GM21423 (cell line): ENCODE measurements at regions not wholly inside any gene's neighbourhood (a gene's known extent, or its start where the extent isn't known, plus 50 kb on each side); places are given as distances from the start of the nearest gene placed in this dataset.
A peak's percentile ranks its signal among the peaks of the same experiment; 100 is the strongest.

ENCODE experiments used
- ATAC-seq: cut with Tn5 transposase; IDR thresholded peaks from one replicate; pipeline ENCODE4 v1.9.1; 2021; ENCODE audit warnings: mild to moderate bottlenecking, moderate library complexity; ENCODE audit not compliant: unreplicated experiment

DNA sequence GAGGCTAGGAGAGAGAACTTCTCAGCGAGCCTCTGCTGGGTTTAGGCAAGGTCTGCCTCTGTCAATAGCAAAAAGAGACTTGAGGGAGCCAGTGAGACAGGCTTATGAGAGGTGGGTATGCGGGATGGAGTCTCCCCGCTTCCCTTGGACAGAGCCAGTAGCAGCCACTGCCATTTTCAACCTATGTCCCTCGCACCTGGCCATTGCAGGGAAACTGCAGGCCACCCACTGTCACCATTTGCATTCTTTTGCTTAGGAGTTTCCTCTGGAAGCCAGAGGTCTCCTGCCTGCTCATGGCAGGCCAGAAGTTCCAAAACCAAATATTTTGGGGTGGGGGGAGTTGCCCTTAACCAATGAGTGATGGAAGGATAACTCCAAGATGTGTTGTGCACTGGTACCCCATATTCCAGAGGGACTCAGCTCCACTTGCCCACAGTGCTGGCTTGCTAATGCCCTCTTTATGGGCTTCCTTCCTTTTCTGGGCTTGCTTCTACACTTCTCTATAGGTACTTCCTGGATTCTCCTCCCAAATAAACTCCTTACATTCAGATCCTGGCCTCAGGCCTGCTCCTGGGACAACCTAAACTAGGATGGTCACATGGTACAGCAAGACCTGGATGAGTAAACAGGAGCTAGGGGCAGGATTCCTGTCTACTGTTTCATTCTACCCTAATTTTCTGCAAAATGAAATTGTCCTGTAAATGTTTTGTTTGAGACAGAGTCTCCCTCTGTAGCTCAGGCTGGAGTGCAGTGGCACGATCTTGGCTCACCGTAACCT is 108.9 kb upstream of the PROK2 start:
- no peak for ATAC-seq

DNA sequence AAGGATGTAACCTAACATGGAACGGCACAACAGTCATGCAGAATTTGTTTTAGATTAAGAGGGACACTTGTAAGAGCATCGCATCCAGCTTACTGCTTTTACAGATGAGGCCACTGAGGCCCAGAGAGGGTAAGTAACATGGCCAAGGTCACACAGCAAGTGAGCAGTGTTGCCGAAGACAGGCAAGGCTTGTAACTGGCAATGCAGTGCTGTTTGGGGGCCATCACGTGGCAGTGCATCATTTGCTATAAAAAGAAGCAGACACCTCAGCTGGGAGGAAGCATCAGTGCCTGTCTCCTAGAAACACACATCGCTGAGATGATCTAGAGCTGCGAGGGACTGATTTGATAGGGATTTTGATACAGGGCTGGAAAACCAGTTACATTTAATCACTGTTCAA is 108.2 kb upstream of the PROK2 start:
- no peak for ATAC-seq

DNA sequence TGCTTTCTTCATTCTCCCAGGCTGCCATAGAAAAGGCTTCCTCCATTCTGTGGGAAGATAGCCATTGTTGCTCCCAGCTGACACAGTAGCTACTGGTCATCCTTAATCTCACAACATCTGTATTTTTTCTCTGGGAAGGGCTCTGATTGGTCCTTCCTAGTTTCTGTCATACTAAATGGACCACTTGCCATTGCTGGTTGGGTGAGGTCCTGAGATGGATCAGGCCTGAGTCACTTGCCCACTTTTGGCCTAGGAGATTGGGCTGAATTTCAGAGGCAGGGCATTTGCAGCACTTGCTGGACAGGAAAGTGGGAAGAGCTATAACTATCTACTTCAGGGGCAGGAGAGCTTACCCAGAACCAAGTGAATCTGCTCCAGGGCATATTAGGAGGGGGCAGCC is 106.5 kb upstream of the PROK2 start:
- ATAC-seq, result no peak

DNA sequence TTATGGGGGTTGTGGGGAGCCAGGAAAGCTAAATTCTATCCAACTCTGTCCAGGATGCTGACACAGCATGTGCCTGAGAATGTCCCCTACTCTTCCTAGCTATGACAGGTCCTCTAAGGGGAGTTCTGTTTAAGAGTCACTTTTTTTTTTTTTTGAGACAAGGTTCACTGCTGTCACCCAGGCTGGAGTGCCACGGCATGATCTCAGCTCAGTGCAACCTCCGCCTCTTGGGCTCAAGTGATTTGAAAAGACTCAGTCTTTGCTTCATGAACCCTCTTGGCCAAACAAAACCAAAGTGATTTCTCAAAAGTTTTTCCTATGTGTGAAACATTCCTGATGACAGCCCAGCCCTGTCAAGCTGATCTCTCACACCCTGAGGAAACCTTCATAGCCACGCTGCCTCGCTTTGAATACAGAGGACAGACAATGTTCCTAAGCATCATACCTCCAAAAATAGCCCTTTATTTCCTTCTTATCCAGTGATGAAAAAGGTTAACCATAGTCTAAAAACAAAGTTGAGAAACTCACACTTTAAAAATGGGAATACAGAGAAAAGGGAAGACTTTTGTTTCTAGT is 105.5 kb upstream of the PROK2 start:
- no peak for ATAC-seq

DNA sequence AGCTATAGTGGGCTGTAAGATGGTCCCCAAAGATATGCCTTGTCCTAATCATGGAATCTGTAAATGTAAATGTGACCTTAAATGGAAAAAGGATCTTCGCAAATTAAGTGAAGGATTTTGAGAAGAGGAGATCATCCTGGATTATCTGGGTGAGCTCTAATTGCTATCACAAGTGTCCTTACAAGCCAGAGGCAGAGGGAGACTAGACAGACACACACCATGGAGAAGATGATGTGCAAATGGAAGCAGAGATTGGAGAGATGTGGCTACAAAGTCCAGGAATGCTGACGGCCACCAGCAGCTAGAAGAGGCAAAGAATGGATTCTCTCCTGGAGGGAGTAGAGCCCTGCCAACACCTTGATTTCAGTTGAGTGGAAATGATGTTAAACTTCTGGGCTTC is 102.3 kb upstream of the PROK2 start:
- ATAC-seq, result no peak

DNA sequence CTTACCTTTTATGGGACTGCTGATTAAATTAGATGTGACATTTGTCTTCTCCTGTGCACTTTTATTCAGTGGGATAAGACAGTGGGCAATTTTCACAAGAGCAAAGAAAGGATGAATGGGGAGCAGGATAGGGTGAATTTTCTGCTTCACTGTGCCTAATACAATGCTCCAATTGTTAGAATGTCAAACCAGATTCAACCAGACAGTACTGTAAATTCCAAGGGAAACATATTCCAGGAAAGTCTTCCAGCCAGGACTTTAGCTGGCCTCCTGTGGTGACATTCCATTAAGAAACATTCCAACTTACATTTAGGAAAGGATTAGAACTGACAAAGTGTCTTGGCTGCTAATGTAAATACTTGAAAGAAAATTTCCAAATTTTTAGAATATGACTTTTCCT is 100.1 kb upstream of the PROK2 start:
- no peak for ATAC-seq

DNA sequence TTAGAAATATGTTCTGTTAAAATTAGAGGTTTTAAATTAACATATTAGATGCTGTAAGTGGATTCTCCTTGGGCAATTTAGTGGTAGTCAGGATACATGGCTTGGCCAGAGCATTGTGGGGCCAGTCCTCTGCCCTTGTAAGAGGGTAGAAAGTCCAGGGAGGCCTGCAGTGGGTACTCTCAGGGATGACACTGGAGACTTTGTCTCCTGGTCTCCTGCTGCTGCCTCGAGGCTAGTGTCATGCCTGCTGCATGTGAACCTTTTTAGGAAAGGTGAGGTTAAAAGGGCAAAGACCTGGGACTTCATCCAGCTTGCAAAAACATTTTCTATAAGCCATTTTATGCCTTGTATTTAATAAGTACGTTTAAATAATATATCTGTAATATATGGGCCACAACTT is 96.8 kb upstream of the PROK2 start:
- no peak for ATAC-seq

DNA sequence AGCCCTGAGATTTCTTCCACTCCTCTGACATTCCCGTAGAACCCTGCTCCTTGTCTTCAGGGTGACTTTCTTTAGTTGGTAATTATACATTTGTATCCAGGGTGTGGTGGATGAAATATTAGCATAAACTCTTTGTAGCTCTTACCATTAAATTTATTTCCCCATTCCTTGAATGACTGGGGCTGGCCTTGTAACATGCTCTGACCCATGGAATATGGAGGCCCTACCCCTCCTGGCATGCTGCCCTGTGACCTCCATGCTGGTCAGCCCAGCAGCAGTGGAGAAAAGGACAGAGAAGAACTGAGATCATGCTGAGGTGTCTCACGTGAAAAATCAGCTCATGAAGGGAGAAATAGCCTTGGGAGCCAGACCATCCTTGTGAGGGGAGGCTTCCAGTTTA is 96.1 kb upstream of the PROK2 start:
- ATAC-seq, result no peak

DNA sequence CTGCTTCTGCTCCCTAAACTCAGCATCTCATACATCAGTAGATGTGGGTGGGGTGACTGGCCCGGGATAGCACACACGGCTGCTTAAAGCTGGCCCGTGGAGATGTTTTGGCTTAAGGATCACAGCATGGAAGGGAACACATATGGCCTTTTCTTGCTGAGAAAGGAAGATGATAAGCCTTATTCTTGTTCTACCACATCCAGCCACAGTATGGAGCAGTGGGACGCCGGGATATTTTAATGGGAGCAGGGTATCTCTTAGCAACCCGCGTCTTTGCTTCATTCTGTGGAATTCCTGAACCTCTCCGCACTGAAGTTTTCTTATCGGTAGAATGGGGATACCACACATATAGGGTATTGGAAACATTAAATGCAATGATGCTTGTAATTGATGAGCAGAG is 94.1 kb upstream of the PROK2 start:
- ATAC-seq, result no peak

DNA sequence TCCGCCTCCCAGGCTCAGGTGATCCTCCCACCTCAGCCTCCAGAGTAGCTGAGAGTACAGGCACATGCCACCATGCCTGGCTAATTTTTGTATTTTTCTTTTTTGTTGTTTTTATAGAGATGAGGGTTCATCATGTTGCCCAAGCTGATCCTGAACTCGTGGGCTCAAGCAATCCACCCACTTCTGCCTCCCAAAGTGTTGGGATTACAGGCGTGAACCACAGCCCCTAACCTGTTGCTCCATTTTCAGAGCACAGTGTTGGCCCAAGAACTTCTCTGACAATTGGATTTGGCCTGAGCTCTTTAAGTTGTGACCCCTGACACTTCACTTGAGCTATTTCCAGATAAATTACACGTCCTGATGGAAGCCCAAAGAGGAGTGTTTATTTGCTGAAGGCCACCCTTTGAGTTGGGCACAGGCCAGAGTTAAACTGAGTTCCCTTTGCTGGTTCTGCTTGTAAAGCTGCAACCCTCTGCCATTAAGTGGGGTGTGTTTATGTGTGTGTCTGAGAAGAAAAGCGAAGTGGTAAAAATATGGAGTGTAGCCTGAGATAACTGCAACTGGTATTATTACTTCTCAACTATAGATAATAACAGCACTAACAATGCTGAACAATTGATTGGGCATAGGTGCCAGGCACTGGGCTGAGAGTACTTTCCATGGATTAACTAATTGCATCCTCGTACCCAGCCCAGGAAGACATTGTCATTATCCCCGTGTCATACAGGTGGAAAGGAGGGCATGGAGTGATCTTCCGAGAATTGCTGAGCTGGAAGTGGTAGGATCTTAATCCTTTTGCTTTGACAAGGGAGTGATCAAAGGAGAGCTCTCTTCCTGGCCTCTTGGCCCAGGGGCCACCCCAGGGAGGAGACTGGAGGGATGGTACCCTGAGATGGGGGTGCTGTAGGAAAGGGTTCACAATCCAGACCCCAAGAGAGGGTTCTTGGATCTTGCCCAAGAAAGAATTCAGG is 91.5 kb upstream of the PROK2 start:
- no peak for ATAC-seq

DNA sequence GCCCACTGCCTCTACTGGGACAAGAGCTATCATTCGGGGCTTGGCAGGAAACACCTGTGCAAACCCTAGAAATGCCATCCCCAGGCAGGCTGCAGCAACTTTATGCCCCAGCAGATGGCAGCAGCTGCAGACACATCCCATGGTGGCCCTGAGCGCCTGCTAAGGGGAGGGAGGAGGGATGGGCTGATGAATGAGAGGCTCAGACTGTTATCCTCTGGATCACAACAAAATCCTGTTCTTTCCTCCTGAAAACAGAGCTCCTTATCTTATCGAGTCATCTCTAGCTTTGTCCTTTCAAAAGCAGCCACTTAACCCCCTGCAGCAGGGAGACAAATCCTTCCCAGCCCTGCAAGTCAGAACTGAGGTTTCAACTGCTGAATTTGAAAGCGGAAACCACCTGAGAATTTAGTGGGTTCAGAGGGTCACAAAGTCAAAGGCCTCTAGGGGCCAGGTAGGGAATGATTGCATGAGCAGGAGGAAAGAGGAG is 90.6 kb upstream of the PROK2 start:
- ATAC-seq, result peak; percentile 91

DNA sequence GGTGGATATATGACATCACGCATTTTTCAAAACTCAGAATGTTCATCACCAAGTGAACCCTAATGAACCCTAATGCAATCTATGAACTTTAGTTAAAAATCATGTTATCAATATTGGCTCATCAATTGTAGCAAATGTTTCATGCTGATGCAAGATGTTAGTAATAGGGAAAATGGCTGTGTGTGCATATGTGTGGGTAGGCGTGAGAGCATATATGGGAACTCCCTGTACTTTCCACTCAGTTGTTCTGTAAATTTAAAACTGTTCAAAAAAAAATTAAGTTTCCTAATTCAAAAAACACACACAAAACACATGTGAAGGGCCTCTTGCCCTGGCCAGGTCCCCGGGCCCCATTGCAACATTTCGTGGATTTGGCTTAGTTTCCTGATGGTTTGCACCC is 89.7 kb upstream of the PROK2 start:
- no peak for ATAC-seq

DNA sequence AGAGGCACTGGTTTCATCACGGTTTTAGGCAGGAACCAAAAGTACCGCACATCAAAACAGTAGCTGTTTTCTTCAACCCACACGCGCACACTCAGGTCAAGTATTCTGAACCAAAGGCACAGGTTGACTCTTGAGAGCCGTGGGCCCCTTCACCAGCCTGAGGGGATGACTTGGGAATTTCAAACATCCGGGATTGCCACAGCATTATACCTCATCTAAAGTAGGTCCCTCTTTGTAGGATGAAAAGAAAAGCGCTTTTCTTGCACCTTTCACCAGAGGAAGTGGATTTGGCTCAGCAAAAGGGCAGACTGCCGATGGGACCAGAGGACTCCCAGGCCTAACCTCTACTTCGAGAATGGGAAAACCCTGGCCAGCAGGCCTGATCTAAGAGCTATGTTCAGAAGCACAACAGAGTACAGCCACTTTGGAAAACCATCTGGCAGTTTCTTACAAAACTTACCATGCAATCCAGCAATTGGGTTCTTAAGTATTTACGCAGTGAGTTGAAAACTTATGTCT is 88.2 kb upstream of the PROK2 start:
- ATAC-seq, result no peak

DNA sequence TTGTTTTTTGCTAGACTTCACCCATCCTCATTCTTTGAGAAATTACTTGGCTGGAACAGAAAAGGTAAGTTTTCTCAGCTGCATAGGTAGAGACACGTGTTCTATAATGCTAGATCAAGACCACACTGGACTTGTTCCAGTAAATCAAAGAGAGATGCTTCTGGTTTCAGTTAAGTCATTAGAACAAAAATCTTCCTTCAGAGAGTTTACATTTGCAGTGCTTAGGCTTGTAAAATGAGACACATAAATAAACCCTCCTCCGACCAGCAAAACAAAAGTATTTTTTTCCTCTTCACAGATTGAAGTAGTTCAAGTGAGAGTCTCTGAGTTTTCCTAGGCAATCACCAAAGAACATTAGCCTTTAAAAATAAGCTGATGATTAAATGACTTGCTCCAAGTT is 87.3 kb upstream of the PROK2 start:
- no peak for ATAC-seq

DNA sequence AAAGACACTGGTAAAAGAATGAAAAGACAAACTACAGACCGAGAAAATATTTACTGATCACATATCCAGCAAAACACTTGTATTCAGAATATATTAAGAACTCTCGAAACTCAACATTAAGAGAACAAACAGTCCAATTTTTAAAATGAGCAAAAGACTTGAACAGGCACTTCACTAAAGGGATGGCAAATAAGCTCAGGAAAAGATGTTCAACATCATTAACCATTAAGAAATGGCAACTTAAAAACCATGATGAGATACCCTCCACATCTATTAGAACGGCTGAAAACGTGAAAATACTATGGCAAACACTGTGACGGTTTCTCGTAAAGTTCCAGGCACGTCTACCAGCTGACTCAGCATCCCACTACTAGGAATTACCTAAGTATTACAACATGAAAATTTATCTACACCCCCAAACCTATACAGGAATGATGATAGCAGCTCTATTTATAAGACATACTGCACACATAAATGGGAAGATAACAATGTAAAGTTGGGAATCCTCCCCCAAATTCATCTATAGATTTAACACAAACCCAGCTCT is 86.1 kb upstream of the PROK2 start:
- ATAC-seq, result no peak

DNA sequence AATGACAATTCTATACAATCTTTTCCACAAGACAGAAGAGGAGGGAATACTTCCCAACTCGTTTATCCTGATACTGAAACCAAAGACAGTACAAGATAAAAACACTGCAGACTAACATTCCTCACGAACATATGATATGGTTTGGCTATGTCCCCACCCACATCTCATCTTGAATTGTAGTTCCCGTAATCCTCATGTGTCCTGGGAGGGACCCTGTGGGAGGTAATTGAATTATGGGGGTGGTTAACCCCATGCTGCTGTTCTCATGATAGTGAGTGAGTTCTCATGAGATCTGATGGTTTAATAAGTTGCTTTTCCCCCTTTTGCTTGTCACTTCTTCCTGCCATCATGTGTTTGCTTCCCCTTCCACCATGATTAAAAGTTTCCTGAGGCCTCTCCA is 83.9 kb upstream of the PROK2 start:
- ATAC-seq, result no peak

DNA sequence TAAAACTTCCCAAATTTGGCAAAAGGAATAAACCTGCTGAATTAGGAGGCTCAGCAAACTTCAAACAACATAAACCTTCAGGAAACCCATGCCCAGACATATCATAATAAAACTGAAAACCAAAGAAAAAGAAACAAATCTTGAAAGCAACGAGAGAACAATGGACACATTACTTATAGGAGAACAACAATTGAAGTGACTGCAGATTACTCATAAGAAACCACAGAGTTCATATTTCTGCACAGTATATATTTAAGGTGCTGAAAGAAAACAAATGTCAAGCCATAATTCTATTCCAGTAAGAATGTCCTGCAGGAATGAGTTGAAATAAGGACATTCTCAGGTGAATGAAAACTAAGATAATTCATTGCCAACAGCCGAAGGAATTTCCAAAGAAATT is 80.8 kb upstream of the PROK2 start:
- no peak for ATAC-seq

DNA sequence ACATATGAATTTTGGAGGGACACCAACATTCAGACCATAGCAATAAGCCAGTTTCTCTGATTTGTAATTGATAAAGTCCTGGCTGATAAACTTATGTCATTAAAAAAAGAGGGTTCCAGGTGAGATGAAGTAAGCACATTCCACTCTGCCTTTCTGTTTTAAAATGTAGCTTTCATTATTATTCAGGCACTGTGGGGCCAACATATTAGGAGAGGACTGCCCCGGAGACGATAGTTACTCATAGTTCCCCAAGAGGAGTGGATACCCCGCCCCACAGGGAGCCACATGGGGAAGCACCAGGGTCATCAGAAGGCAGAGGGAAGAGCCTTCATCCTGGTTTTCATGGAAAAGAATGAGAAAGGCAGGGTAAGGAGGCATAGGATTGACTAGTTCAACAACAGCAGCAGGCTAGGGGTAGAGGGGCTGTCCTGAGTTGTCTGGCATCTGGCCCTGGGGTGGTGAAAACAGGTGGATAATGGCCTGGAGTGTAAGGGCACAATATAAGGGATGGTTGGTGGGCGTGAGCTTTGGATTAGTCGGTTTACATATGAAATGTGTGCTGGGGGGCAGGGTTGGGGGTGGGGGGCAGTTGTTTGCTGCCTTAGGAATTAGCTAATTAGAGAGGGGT is 78.7 kb upstream of the PROK2 start:
- ATAC-seq, result no peak

DNA sequence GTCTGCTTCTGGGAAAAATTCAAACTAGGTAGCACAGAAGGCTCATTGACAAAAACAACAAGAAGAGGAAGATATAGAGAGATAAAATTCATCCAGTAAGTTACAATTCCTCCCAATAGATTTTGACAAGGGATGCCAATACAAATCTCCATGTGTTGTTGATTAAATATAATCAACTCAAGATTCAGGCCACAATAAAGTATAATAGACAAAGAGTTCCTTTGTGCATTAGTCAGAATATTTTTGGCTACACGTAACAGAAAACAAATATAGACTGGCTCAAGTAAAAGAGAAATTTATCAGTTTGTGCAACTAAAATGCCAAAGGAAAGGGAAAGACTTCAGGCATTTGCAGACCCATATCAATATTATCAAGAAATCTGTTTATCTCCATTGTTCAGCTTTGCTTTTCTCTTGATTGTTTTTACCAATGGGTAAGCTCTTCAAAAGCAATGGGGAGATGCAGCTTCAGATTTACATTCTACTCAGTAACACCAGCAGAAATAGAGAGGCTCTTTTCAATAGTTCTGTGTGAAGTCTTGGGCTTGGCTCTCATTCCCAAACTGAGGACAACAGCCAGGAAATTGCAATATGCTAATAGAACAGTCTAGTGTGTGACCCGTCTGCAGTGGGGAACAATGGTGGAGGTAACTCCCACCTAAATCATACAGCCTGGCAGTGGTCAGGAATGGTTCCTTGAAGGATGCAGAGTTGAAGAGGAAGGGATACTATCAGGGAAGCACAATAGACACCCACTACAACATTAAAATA is 77.6 kb upstream of the PROK2 start:
- ATAC-seq, result no peak

DNA sequence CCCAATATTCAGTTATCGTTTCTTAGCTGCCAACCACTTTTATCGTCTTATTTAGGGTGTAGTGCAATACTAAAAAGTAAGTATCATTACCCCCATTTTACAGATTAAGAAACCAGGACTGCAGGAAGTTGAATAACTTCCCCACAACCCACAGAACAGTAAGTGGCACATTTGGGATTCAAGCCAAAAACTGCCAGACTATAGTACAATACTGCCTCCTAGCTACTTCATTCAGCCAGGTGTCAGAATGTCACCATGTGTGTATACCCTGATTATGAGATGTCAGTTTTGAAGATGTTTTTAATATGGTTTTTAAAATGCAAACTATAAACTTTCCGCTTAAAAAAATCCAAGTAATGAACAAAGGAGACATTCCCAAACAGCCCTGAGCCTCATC is 74.2 kb upstream of the PROK2 start:
- ATAC-seq, result no peak
